Thyroid gland (tissue), 4 donors: ENCODE measurements at regions not wholly inside any gene's neighbourhood (a gene's known extent, or its start where the extent isn't known, plus 50 kb on each side); places are given as distances from the start of the nearest gene placed in this dataset.
A peak's percentile ranks its signal among the peaks of the same experiment; 100 is the strongest.
"Not testable (repeated sequence)": the region's sequence is repeated elsewhere in the genome, so short reads cannot be mapped to it uniquely, and the experiment has no call there.

Experiments used
- DNase-seq, 2 donors: peaks; one replicate each; pipeline ENCODE4 v3.0.0-alpha.2; 2019
- H3K27ac ChIP-seq, 3 donors: fragments of 200-600 bp; sonication (generic); 1 replicate in 2 of 3; 2 replicates in 1 of 3; pipeline ENCODE4 v1.5.1; 2016 to 2019; ENCODE audit warnings: mild to moderate bottlenecking in 1 of 3, moderate library complexity in 1 of 3
- H3K27me3 ChIP-seq: fragments of 200-600 bp; sonication (generic); one replicate; pipeline ENCODE4 v1.5.1; 2019
- H3K36me3 ChIP-seq, 2 donors: fragments of 200-600 bp; sonication (generic); one replicate each; pipeline ENCODE4 v1.5.1; 2016 to 2019
- H3K4me1 ChIP-seq, 2 donors: fragments of 200-600 bp; sonication (generic); one replicate each; pipeline ENCODE4 v1.5.1; 2017 to 2019
- H3K4me3 ChIP-seq, 3 donors: fragments of 200-600 bp; sonication (generic); replicated peaks in 1 of 3; 1 replicate in 2 of 3; 2 replicates in 1 of 3; pipeline ENCODE4 v1.5.1; 2016; ENCODE audit warnings: mild to moderate bottlenecking in 1 of 3
- H3K9me3 ChIP-seq: fragments of 200-600 bp; sonication (generic); one replicate; pipeline ENCODE4 v1.5.1; 2017
- POLR2A ChIP-seq, 2 donors: fragments of 450-650 bp; IDR thresholded peaks; one replicate each; pipeline ENCODE4 v1.6.1; 2017; ENCODE audit warnings: antibody characterized with exemption in 2 of 2, mild to moderate bottlenecking in 2 of 2, moderate library complexity in 1 of 2
- whole genome bisulfite sequencing, 2 donors: methylation state at CpG; one replicate each; pipeline ENCODE4 v1.1.5; 2017; 5-methylcytosine and 5-hydroxymethylcytosine counted together
- intact Hi-C: fragments of 100-400 bp; cut with DNase I; formaldehyde crosslinking; loops from one replicate; pipeline ENCODE4 v1.15.1; 2023
- TF ChIP-seq, protein P1 (sequence below), 6 experiments: fragments of 200-600 bp in 3 of 6; fragments of 450-650 bp in 3 of 6; sonication (generic) in 3 of 6; IDR thresholded peaks; one replicate each; pipeline ENCODE4 v1.5.1; 2016 to 2019; ENCODE audit warnings: antibody characterized with exemption in 6 of 6, mild to moderate bottlenecking in 2 of 6, inconsistent platforms in 1 of 6, moderate library complexity in 1 of 6

DNA sequence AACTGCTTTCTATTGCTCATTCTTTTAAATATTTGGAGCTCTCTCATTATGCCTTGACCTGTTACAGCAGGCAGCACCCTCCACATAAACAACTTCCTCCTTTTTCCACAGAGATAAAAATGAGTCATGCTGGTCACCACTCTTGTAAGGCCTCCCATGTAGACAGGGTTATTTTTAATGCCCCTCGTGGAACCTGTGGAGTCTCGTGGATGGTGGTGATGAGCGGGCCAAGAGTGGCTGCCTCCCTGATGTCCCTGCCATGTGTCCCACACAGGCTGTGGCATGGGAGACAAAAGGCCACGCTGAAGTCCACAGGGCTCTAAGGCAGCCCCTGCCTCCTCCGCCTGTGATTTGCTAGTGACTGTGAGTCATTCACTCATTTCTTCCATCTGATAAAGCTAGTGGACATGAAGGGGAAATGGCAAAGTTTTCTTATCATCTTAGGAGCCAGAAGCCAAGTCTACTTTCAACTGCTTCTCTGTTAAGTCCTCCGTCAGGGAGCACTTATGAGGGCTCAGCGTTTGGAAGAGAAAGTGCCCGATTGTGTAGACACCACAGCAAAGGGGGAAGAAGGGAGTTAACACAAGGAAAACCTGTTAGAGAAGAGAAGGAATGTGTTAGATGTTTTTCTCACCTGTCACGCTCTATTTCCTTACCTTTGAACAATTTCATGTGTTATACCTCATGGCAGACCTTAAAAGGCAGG, 121.6 kb upstream of the FAT1 start:
- Histone ChIP-seq H3K4me3 (no peak overlapping the region), H3K36me3 (no peaks in the 10 kb centered on the region), H3K27me3 (no peaks in the 10 kb centered on the region), H3K4me1 (peaks cover 0 to 19% of the 10 kb centered on the region in 2 donors), H3K9me3 (no peaks in the 10 kb centered on the region), H3K27ac (peak overlapping the region; percentile 44 to 51 (median 47))
- no peak for TF ChIP-seq POLR2A (IDR thresholded peaks at IDR 0.05)
- TF ChIP-seq, protein P1, sequence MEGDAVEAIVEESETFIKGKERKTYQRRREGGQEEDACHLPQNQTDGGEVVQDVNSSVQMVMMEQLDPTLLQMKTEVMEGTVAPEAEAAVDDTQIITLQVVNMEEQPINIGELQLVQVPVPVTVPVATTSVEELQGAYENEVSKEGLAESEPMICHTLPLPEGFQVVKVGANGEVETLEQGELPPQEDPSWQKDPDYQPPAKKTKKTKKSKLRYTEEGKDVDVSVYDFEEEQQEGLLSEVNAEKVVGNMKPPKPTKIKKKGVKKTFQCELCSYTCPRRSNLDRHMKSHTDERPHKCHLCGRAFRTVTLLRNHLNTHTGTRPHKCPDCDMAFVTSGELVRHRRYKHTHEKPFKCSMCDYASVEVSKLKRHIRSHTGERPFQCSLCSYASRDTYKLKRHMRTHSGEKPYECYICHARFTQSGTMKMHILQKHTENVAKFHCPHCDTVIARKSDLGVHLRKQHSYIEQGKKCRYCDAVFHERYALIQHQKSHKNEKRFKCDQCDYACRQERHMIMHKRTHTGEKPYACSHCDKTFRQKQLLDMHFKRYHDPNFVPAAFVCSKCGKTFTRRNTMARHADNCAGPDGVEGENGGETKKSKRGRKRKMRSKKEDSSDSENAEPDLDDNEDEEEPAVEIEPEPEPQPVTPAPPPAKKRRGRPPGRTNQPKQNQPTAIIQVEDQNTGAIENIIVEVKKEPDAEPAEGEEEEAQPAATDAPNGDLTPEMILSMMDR (IDR thresholded peaks at IDR 0.05) = no peak
- intact Hi-C loops = no loop called here
- WGBS, 2 donors = 56 to 70% methylated on average over 8 to 9 of the region's 9 CpGs
- DNase-seq = peak in 1 of 2 donors; percentile 8

GRCh38 chr4:186846426-186846825, 122.8 kb upstream of the FAT1 start:
- peaks cover 0 to 19% of the 10 kb centered on the region in 2 donors for H3K4me1 ChIP-seq
- no peak for DNase-seq
- 45 to 47% methylated on average over 3 of the region's 3 CpGs for WGBS, 2 donors
- TF ChIP-seq POLR2A (IDR thresholded peaks at IDR 0.05) = no peak
- TF ChIP-seq, protein P1 (IDR thresholded peaks at IDR 0.05) = no peak
- H3K9me3 ChIP-seq = no peaks in the 10 kb centered on the region
- H3K36me3 ChIP-seq = no peaks in the 10 kb centered on the region
- no peak overlapping the region for H3K27ac ChIP-seq
- intact Hi-C loops = no loop called here
- H3K27me3 ChIP-seq = no peaks in the 10 kb centered on the region
- H3K4me3 ChIP-seq = no peak overlapping the region

GRCh38 chr4:186847429-186848131, 123.9 kb upstream of the FAT1 start:
- 91 to 96% methylated on average over 3 of the region's 3 CpGs for WGBS, 2 donors
- H3K27me3 ChIP-seq, DNase-seq, intact Hi-C loops, H3K36me3 ChIP-seq, H3K4me3 ChIP-seq, H3K9me3 ChIP-seq, H3K27ac ChIP-seq: not testable (repeated sequence)
- H3K4me1 ChIP-seq = peaks cover 0 to 19% of the 10 kb centered on the region in 2 donors

DNA sequence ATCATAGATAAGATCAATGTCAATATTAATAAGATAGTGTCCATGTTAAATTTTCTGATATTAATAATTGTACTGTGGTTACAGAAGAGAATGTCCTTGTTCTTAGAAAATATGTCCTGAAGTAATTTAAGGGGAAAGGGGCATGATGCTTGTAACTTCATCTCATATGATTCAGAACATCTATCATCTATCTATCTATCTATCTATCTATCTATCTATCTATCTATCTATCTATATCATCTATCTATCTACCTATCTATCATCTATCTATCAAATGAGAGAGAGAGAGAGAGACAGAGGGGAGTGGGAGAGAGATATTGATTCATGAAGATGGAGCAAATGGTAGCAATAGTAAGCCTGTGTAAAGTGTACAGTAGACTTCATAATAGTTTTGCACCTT, 124.8 kb upstream of the FAT1 start:
- Histone ChIP-seq H3K4me3 (no peak overlapping the region), H3K4me1 (peaks cover 0 to 19% of the 10 kb centered on the region in 2 donors), H3K27me3 (no peaks in the 10 kb centered on the region), H3K9me3 (no peaks in the 10 kb centered on the region), H3K27ac (no peak overlapping the region), H3K36me3 (no peaks in the 10 kb centered on the region)
- TF ChIP-seq POLR2A (IDR thresholded peaks at IDR 0.05) = no peak
- intact Hi-C loops = no loop called here
- no peak for DNase-seq

GRCh38 chr4:186851291-186852072, 127.8 kb upstream of the FAT1 start:
- Histone ChIP-seq H3K36me3 (no peaks in the 10 kb centered on the region), H3K27me3 (no peaks in the 10 kb centered on the region), H3K4me1 (no peaks in the 10 kb centered on the region), H3K27ac (no peak overlapping the region), H3K9me3 (no peaks in the 10 kb centered on the region), H3K4me3 (no peak overlapping the region)
- DNase-seq = no peak
- 88 to 91% methylated on average over 2 of the region's 2 CpGs for WGBS, 2 donors
- intact Hi-C loops = no loop called here
- TF ChIP-seq, protein P1 (IDR thresholded peaks at IDR 0.05) = no peak
- no peak for TF ChIP-seq POLR2A (IDR thresholded peaks at IDR 0.05)

- Histone ChIP-seq H3K27me3 (no peaks in the 10 kb centered on the region), H3K9me3 (no peaks in the 10 kb centered on the region), H3K4me1 (no peaks in the 10 kb centered on the region), H3K27ac (no peak overlapping the region), H3K4me3 (no peak overlapping the region), H3K36me3 (no peaks in the 10 kb centered on the region)
- intact Hi-C loops = no loop called here
- TF ChIP-seq, protein P1 (IDR thresholded peaks at IDR 0.05) = no peak
- TF ChIP-seq POLR2A (IDR thresholded peaks at IDR 0.05) = no peak
- WGBS, 2 donors = 88 to 92% methylated on average over 2 of the region's 2 CpGs
- no peak for DNase-seq
Observed at GRCh38 chr4:186852073-186852420, 128.4 kb upstream of the FAT1 start.
